Peyer's patch (tissue), 4 donors: ENCODE measurements at regions not wholly inside any gene's neighbourhood (a gene's known extent, or its start where the extent isn't known, plus 50 kb on each side); places are given as distances from the start of the nearest gene placed in this dataset.

Experiments
- DNase-seq, 3 donors: peaks; one replicate each; pipeline ENCODE4 v3.0.0-alpha.2; 2017 to 2019
- H3K27ac ChIP-seq, 4 donors: fragments of 200-600 bp; sonication (generic); one replicate each; pipeline ENCODE4 v1.5.1; 2016 to 2019
- H3K27me3 ChIP-seq, 2 donors: fragments of 200-600 bp; sonication (generic); one replicate each; pipeline ENCODE4 v1.5.1; 2019
- H3K36me3 ChIP-seq, 3 donors: fragments of 200-600 bp; sonication (generic); one replicate each; pipeline ENCODE4 v1.5.1; 2016 to 2019
- H3K4me1 ChIP-seq, 4 donors: fragments of 200-600 bp; sonication (generic); one replicate each; pipeline ENCODE4 v1.5.1; 2016 to 2019
- H3K4me3 ChIP-seq, 4 donors: fragments of 200-600 bp; sonication (generic); 1 replicate in 3 of 4; 2 replicates in 1 of 4; pipeline ENCODE4 v1.5.1; 2016 to 2019; ENCODE audit warnings: mild to moderate bottlenecking in 1 of 4
- H3K9me3 ChIP-seq, 4 donors: fragments of 200-600 bp; sonication (generic); one replicate each; pipeline ENCODE4 v1.5.1; 2016 to 2019; ENCODE audit warnings: mild to moderate bottlenecking in 1 of 4
- POLR2A ChIP-seq, 2 donors: fragments of 450-650 bp; IDR thresholded peaks; one replicate each; pipeline ENCODE4 v1.5.1; 2017; ENCODE audit warnings: antibody characterized with exemption in 2 of 2, mild to moderate bottlenecking in 2 of 2, moderate library complexity in 2 of 2
- TF ChIP-seq, protein P1 (sequence below), 6 experiments: fragments of 450-650 bp in 4 of 6; fragments of 200-600 bp in 2 of 6; sonication (generic) in 1 of 6; IDR thresholded peaks; one replicate each; pipeline ENCODE4 v1.5.1; 2017 to 2019; ENCODE audit warnings: antibody characterized with exemption in 6 of 6, mild to moderate bottlenecking in 3 of 6, moderate library complexity in 1 of 6

DNA sequence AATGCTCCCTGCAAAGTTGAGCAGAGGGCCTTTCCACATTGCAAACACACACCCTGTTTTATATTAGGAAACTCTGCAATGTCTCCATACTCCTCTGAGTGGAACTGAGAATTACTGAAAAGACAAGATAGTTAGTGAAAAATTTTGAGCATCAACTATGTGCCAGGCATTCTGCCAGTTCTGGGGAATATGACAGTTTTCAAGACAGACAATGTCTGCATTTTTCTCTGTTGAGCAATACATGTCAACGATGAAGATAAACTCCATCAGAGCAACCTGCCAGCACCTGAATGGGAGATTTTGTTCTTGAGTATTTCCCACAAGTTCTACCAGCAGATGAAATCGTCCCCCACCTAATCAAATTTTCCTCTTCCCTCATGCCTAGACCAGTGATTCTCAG is 203.4 kb upstream of the BMPER start:
- H3K9me3 ChIP-seq = peaks cover 0 to 12% (median 0%) of the 10 kb centered on the region in 4 donors
- H3K27ac ChIP-seq = no peak overlapping the region
- TF ChIP-seq, protein P1, sequence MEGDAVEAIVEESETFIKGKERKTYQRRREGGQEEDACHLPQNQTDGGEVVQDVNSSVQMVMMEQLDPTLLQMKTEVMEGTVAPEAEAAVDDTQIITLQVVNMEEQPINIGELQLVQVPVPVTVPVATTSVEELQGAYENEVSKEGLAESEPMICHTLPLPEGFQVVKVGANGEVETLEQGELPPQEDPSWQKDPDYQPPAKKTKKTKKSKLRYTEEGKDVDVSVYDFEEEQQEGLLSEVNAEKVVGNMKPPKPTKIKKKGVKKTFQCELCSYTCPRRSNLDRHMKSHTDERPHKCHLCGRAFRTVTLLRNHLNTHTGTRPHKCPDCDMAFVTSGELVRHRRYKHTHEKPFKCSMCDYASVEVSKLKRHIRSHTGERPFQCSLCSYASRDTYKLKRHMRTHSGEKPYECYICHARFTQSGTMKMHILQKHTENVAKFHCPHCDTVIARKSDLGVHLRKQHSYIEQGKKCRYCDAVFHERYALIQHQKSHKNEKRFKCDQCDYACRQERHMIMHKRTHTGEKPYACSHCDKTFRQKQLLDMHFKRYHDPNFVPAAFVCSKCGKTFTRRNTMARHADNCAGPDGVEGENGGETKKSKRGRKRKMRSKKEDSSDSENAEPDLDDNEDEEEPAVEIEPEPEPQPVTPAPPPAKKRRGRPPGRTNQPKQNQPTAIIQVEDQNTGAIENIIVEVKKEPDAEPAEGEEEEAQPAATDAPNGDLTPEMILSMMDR (IDR thresholded peaks at IDR 0.05) = no peak
- TF ChIP-seq POLR2A (IDR thresholded peaks at IDR 0.05) = no peak
- DNase-seq = no peak
- H3K4me1 ChIP-seq = peaks cover 0 to 11% (median 2%) of the 10 kb centered on the region in 4 donors
- H3K36me3 ChIP-seq = no peaks in the 10 kb centered on the region
- H3K4me3 ChIP-seq = no peak overlapping the region
- no peaks in the 10 kb centered on the region for H3K27me3 ChIP-seq

DNA sequence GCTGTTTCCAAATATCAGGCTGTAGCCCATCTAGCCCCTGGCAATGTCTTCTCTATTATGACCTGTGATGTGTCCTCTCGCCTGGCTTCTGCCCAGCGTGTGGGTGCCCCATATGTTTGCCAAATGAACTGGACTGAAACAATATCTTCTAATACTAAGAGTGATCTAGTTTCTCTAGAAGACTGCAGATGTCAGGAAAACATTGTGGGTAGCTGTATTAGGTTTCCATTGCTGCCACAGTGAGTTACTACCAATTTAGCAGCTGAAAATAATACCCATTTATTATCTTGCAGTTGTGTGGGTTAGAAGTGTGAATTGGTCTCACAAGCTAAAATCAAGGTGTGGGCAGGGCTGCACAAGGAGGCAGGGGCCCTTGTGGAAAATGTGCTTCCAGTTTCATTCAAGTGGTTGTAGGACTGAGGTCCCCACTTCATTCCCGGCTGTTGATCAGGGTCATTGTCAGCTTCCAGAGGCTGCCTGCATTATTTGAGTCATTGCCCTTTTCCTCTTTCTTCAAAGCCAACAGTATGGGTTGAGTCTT is 202.8 kb upstream of the BMPER start:
- H3K27me3 ChIP-seq = no peaks in the 10 kb centered on the region
- DNase-seq = no peak
- peaks cover 0 to 12% (median 0%) of the 10 kb centered on the region in 4 donors for H3K9me3 ChIP-seq
- H3K4me1 ChIP-seq = peaks cover 0 to 11% (median 2%) of the 10 kb centered on the region in 4 donors
- TF ChIP-seq, protein P1 (IDR thresholded peaks at IDR 0.05) = no peak
- TF ChIP-seq POLR2A (IDR thresholded peaks at IDR 0.05) = no peak
- H3K27ac ChIP-seq = no peak overlapping the region
- H3K4me3 ChIP-seq = no peak overlapping the region
- no peaks in the 10 kb centered on the region for H3K36me3 ChIP-seq

DNA sequence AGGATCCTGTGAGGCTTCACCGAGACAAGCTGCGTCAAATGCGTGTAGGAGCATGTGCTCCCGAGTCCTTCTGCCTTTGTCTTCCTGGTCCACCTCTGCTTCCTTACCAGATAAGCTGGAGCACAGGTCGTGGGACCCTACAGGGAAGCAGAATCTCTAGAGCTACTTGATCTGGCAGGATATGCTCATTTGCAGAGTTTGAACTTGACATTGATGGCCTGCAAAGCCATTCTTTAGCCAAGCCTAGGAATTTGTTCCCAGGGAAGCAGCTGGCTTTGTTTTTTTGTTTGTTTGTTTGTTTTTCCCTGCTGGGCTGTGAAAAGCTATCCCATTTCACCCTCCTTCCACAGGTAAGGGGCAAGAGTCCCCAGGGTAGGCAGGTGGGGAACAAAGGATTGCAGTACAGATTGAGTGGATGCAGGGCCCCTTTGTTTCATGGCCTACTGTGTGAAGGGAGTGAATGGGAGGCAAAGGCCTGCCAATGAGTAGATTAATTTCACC is 200.0 kb upstream of the BMPER start:
- peaks cover 0 to 4% (median 0%) of the 10 kb centered on the region in 4 donors for H3K4me1 ChIP-seq
- H3K4me3 ChIP-seq = no peak overlapping the region
- DNase-seq = no peak
- H3K27ac ChIP-seq = no peak overlapping the region
- H3K27me3 ChIP-seq = no peaks in the 10 kb centered on the region
- no peak for TF ChIP-seq POLR2A (IDR thresholded peaks at IDR 0.05)
- peaks cover 0 to 12% (median 0%) of the 10 kb centered on the region in 4 donors for H3K9me3 ChIP-seq
- H3K36me3 ChIP-seq = no peaks in the 10 kb centered on the region

DNA sequence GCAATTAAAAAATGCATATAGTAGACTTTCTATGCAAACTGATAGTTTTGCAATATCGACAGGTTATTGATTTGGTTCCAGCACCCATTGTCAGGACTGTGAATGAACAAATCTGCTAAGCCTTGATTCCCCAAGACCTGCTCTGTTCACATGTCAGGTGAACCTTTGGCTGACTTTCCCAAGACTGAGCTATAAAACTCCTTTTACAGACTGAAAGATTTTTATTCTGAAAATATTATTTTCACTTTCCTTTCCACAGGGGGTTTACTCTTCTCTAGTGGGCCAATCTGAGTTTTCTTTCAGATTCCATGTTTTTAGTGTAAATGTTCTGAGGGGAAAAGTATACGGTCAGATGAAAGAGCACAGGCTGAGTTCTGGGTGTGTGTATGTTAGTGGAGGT is 199.2 kb upstream of the BMPER start:
- TF ChIP-seq POLR2A (IDR thresholded peaks at IDR 0.05) = no peak
- TF ChIP-seq, protein P1 (IDR thresholded peaks at IDR 0.05) = no peak
- Histone ChIP-seq H3K36me3 (no peaks in the 10 kb centered on the region), H3K4me1 (no peaks in the 10 kb centered on the region), H3K9me3 (peaks cover 0 to 8% (median 0%) of the 10 kb centered on the region in 4 donors), H3K27me3 (no peaks in the 10 kb centered on the region), H3K27ac (no peak overlapping the region), H3K4me3 (no peak overlapping the region)
- no peak for DNase-seq

DNA sequence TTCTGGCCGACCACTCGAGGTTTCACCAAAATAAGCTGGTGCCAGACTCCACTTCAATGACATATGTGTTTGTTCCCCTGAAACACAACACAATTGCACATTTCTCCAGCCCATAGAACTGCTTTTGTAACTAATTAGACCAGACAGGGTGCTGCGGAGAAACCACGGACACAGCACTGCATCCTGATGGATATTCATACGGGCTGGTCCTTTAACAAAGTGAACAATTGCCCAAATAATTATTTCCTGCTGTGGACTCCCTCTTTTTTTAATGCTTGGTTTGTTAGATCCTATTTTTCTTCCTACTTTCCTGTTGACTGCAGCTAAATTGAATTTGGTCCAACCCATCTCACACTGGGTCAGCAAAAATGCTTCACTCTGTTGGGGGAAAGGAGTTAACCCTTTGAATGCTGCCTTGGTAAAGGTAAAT is 198.6 kb upstream of the BMPER start:
- H3K9me3 ChIP-seq = peaks cover 0 to 3% (median 0%) of the 10 kb centered on the region in 4 donors
- no peak overlapping the region for H3K4me3 ChIP-seq
- H3K27me3 ChIP-seq = no peaks in the 10 kb centered on the region
- H3K4me1 ChIP-seq = no peaks in the 10 kb centered on the region
- H3K36me3 ChIP-seq = no peaks in the 10 kb centered on the region
- TF ChIP-seq POLR2A (IDR thresholded peaks at IDR 0.05) = no peak
- TF ChIP-seq, protein P1 (IDR thresholded peaks at IDR 0.05) = no peak
- no peak for DNase-seq
- no peak overlapping the region for H3K27ac ChIP-seq

DNA sequence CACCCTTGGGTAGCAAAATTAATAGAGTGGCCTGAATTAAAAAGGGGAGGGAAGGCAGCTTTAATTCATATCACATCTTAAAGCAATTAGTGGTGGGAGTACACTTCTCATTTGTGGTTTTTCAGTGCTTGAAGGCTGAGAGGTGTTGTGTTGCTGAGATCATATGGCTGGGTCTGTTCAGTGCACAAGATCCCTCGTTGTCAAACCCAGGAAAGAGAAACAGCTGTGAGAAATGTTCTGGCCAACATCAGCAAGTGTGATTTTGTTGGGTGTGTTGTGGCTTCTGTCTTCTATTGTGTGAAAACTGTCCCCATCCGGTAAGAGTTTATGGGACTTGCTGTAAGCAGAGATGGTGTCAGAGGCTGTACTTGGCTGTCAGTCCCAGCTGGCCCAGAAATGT is 197.9 kb upstream of the BMPER start:
- Histone ChIP-seq H3K36me3 (no peaks in the 10 kb centered on the region), H3K27me3 (no peaks in the 10 kb centered on the region), H3K4me1 (no peaks in the 10 kb centered on the region), H3K4me3 (no peak overlapping the region), H3K27ac (no peak overlapping the region), H3K9me3 (no peaks in the 10 kb centered on the region)
- no peak for TF ChIP-seq POLR2A (IDR thresholded peaks at IDR 0.05)
- TF ChIP-seq, protein P1 (IDR thresholded peaks at IDR 0.05) = no peak
- DNase-seq = no peak
